GM12865 (cell line): ENCODE measurements at regions not wholly inside any gene's neighbourhood (a gene's known extent, or its start where the extent isn't known, plus 50 kb on each side); places are given as distances from the start of the nearest gene placed in this dataset.
A peak's percentile ranks its signal among the peaks of the same experiment; 100 is the strongest.

Experiments
- DNase-seq: peaks from one replicate; pipeline ENCODE4 v3.0.0; 2010; ENCODE audit warnings: low read depth
- H3K4me3 ChIP-seq: 2 replicates; pipeline ENCODE4 v1.5.1; 2011; ENCODE audit warnings: mild to moderate bottlenecking, low read depth, low read length, control low read depth
- TF ChIP-seq, protein P1 (sequence below): IDR thresholded peaks from 2 replicates; pipeline ENCODE4 v1.5.1; 2011; ENCODE audit warnings: low read length, control low read depth, low read depth, inconsistent platforms; ENCODE audit not compliant: insufficient read depth; ENCODE audit errors: missing control alignments

DNA sequence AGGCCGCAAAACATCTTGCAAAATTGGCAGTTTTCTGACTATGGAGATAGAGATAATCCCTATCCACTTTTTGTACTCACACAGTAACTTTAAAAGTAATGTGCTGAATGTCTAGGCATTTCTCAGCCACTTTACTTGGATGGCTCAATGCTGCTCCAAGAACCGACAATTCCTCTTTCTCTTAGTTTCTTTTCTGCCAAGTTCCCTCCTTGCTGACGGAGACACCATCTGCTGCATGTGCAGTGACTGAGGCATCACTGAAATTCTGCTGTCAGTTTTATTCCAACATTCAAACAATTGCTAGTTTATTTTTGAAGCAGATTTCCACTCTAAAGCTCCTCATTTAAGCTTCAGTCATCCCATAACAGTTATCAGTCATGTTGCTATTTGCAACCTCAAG is 116.0 kb upstream of the RBMS3 start:
- no peak overlapping the region for H3K4me3 ChIP-seq
- TF ChIP-seq, protein P1, sequence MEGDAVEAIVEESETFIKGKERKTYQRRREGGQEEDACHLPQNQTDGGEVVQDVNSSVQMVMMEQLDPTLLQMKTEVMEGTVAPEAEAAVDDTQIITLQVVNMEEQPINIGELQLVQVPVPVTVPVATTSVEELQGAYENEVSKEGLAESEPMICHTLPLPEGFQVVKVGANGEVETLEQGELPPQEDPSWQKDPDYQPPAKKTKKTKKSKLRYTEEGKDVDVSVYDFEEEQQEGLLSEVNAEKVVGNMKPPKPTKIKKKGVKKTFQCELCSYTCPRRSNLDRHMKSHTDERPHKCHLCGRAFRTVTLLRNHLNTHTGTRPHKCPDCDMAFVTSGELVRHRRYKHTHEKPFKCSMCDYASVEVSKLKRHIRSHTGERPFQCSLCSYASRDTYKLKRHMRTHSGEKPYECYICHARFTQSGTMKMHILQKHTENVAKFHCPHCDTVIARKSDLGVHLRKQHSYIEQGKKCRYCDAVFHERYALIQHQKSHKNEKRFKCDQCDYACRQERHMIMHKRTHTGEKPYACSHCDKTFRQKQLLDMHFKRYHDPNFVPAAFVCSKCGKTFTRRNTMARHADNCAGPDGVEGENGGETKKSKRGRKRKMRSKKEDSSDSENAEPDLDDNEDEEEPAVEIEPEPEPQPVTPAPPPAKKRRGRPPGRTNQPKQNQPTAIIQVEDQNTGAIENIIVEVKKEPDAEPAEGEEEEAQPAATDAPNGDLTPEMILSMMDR: no peak
- no peak for DNase-seq

DNA sequence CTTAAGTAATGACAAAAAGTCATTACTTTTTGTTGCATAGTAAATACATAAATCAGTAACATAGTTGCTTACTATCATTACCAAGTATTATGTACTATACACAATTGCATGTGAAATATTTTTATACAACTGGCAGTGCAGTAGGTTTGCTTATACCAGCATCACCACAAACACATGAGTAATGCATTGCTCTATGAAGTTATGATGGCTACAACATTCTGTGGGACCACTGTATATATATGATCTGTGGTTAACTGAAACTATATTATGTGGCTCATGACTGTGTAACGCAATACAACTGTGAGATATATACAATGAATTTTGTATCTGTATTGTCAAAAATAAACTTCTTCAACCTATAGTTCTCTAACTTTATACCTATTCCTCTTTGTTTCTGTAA is 113.7 kb upstream of the RBMS3 start:
- no peak for DNase-seq
- no peak overlapping the region for H3K4me3 ChIP-seq
- TF ChIP-seq, protein P1: no peak

DNA sequence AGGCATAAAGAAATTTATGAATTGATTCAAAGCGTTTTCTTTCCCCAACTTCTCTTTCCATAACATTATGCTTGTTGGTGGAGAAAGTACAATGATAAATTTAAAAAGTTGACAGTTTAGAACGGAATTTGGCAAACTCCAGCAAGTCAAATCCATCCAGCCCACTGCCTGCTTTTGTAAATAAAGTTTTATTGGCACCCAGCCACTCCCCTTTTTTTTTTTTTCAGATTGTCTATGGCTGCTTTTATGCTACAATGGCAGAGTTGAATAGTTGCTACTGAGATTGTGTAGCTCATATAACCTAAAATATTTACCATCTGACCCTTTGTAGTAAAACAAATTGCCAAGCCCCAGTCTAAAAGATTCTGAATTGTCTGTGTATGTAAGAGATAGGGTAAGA is 112.8 kb upstream of the RBMS3 start:
- H3K4me3 ChIP-seq: no peak overlapping the region
- TF ChIP-seq, protein P1: no peak
- no peak for DNase-seq

DNA sequence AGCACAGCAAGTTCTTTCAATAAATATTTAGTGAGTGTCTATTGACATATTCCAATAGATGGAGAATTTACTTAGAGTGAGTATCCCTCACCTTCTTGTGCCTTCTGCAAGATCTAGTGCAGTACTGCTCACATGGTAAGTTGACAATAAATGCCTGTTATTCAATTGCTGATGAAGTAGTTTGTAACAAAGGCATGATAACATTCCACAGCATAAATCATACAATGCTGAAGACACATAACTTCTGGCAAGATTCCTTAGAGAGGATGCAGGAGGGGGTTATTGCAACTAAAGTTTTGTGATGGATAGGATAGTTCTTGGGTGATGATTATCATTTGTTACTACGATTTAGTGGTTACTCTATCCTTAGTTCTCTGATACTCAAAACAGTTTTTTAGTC is 112.2 kb upstream of the RBMS3 start:
- no peak overlapping the region for H3K4me3 ChIP-seq
- TF ChIP-seq, protein P1: no peak
- DNase-seq: no peak

DNA sequence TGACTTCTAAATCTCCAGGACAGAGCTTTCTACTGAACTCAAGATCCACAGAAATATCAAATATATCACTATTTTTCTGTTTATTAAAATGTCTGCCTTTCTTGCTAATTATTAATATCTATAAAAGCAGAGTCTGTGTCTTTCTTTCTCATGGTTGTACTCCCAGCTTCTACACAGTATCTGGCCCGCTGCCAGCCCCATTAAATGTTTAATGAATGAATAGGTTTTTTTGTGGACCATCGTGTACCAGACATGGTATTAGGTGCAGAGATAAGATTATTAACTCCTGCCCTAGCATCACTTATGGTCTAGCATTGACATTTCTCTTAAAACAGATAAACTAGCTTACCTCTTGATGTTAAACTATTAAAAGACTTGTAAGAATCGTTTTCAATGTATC is 111.4 kb upstream of the RBMS3 start:
- TF ChIP-seq, protein P1: no peak
- H3K4me3 ChIP-seq: no peak overlapping the region
- DNase-seq: no peak

DNA sequence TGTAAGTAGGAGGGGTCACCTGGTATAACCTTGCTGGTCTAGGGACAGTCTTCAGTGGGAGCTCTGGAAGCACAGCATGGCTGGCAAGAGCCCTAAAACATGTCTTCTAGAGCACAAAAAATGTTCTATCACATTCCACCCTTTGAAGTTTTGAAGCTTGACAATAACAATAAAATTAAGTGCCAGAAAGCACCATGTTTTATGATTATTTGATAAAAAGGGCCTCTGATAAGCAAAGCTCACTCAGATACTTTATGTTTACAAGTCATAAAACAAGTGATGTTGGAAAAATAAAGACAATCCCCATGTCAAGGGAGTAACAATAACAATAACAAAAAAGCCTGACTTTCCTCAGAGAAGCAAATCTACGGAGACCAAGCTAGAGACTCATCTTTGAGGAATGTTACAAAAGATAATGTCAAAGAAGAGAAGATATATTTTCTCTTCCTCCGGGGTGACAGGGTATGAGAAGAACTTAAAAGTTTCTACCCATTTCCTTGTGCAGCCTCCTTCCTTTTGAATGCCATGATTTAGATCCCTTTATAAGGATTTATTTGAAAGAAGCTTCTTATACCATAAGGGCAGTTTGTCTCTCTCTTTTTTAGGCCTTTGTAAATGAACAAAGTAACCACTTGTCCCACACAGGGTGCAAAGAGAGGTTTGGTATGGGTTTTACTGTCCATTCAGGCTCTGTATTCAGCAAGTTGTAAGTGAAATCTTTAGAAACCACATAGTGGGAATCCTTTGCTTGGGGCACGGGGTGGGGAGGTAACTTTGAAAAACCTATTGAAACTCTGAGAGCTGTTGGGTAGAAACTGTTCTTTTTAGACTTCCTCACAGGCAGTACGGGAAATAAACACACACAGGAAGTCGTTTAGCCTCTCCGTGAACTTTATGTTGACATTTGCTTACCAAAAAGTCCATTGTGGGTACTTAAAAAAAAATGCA is 109.6 kb upstream of the RBMS3 start:
- no peak overlapping the region for H3K4me3 ChIP-seq
- peak; percentile 37 for DNase-seq
- TF ChIP-seq, protein P1: no peak
